ENCODE measurements at regions not wholly inside any gene's neighbourhood (a gene's known extent, or its start where the extent isn't known, plus 50 kb on each side); places are given as distances from the start of the nearest gene placed in this dataset.
"Not testable (repeated sequence)": the region's sequence is repeated elsewhere in the genome, so short reads cannot be mapped to it uniquely, and the experiment has no call there.

GRCh38 chr11:116366451-116366850 lies 406.3 kb downstream of the BUD13 start:
- no peak overlapping the region for H3K9ac ChIP-seq (ENCODE audit: low read length)
- H3K4me3 ChIP-seq (ENCODE audit: low read length) = no peak overlapping the region
- H3K4me2 ChIP-seq (ENCODE audit: low read length) = no peak overlapping the region
- no peak overlapping the region for H3K27ac ChIP-seq (ENCODE audit: low read length)
- H4K20me1 ChIP-seq (ENCODE audit: insufficient read depth) = no peaks in the 10 kb centered on the region
- H3K79me2 ChIP-seq (replicated peaks; ENCODE audit: insufficient read depth, low read length) = no peaks in the 10 kb centered on the region
- no peaks in the 10 kb centered on the region for H3K9me2 ChIP-seq (ENCODE audit: insufficient read depth, low read length)
- H3K36me3 ChIP-seq (ENCODE audit: insufficient read depth, low read length) = no peaks in the 10 kb centered on the region
- no peaks in the 10 kb centered on the region for H3F3A ChIP-seq (ENCODE audit: insufficient read depth, low read length, poor library complexity, severe bottlenecking)
- no peaks in the 10 kb centered on the region for H3K27me3 ChIP-seq (ENCODE audit: insufficient read depth, low read depth, low read length)
- no peaks in the 10 kb centered on the region for H3K9me3 ChIP-seq (ENCODE audit: low read length)
- H2AFZ ChIP-seq (ENCODE audit: low read depth, low read length) = no peak overlapping the region
- TF ChIP-seq MXI1 (conservative IDR thresholded peaks at IDR 0.05; ENCODE audit: poor library complexity, severe bottlenecking) (no peak), RAD21 (conservative IDR thresholded peaks at IDR 0.05) (no peak), CTCF (IDR thresholded peaks at IDR 0.05; ENCODE audit: poor library complexity, severe bottlenecking) (no peak), EP300 (conservative IDR thresholded peaks at IDR 0.05; ENCODE audit: poor library complexity, severe bottlenecking) (no peak), SMC3 (conservative IDR thresholded peaks at IDR 0.05; ENCODE audit: poor library complexity) (no peak), POLR2AphosphoS5 (IDR thresholded peaks at IDR 0.05) (no peak), TAF1 (IDR thresholded peaks at IDR 0.05; ENCODE audit: low read depth) (no peak), EZH2 (IDR thresholded peaks at IDR 0.05; ENCODE audit: borderline replicate concordance, insufficient read depth, low read length, poor library complexity, severe bottlenecking) (no peak)
- TF ChIP-seq, protein P1, sequence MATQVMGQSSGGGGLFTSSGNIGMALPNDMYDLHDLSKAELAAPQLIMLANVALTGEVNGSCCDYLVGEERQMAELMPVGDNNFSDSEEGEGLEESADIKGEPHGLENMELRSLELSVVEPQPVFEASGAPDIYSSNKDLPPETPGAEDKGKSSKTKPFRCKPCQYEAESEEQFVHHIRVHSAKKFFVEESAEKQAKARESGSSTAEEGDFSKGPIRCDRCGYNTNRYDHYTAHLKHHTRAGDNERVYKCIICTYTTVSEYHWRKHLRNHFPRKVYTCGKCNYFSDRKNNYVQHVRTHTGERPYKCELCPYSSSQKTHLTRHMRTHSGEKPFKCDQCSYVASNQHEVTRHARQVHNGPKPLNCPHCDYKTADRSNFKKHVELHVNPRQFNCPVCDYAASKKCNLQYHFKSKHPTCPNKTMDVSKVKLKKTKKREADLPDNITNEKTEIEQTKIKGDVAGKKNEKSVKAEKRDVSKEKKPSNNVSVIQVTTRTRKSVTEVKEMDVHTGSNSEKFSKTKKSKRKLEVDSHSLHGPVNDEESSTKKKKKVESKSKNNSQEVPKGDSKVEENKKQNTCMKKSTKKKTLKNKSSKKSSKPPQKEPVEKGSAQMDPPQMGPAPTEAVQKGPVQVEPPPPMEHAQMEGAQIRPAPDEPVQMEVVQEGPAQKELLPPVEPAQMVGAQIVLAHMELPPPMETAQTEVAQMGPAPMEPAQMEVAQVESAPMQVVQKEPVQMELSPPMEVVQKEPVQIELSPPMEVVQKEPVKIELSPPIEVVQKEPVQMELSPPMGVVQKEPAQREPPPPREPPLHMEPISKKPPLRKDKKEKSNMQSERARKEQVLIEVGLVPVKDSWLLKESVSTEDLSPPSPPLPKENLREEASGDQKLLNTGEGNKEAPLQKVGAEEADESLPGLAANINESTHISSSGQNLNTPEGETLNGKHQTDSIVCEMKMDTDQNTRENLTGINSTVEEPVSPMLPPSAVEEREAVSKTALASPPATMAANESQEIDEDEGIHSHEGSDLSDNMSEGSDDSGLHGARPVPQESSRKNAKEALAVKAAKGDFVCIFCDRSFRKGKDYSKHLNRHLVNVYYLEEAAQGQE (IDR thresholded peaks at IDR 0.05; ENCODE audit: borderline replicate concordance) = no peak

DNA sequence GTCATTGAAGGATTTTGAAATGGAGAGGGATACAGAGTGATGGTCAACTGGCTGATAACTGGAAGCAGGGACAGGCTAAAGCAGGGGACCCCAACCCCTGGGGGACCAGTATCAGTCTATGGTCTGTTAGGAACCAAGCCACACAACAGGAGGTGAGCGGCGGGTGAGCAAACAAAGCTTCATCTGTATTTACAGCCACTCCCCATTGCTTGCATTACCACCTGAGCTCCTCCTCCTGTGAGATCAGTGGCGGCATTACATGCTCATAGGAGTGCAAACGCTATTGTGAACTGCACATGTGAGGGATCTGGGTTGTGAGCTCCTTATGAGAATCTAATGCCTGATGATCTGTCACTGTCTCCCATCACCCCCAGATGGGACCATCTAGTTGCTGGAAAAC lies 407.9 kb downstream of the BUD13 start:
- not testable (repeated sequence) for H3K36me3 ChIP-seq (ENCODE audit: insufficient read depth, low read length); H4K20me1 ChIP-seq (ENCODE audit: insufficient read depth); H3K79me2 ChIP-seq (replicated peaks; ENCODE audit: insufficient read depth, low read length); H3K9ac ChIP-seq (ENCODE audit: low read length); H3K4me3 ChIP-seq (ENCODE audit: low read length); H3K9me2 ChIP-seq (ENCODE audit: insufficient read depth, low read length); H3K4me2 ChIP-seq (ENCODE audit: low read length); H3K27me3 ChIP-seq (ENCODE audit: insufficient read depth, low read depth, low read length); H3K9me3 ChIP-seq (ENCODE audit: low read length); H2AFZ ChIP-seq (ENCODE audit: low read depth, low read length); H3K27ac ChIP-seq (ENCODE audit: low read length); H3F3A ChIP-seq (ENCODE audit: insufficient read depth, low read length, poor library complexity, severe bottlenecking)

- Histone ChIP-seq H4K20me1 (ENCODE audit: insufficient read depth) (no peaks in the 10 kb centered on the region), H3K4me3 (ENCODE audit: low read length) (no peak overlapping the region), H3K27ac (ENCODE audit: low read length) (no peak overlapping the region), H2AFZ (ENCODE audit: low read depth, low read length) (no peak overlapping the region), H3K9me3 (ENCODE audit: low read length) (no peaks in the 10 kb centered on the region), H3K4me2 (ENCODE audit: low read length) (no peak overlapping the region), H3K79me2 (replicated peaks; ENCODE audit: insufficient read depth, low read length) (no peaks in the 10 kb centered on the region), H3K27me3 (ENCODE audit: insufficient read depth, low read depth, low read length) (no peaks in the 10 kb centered on the region), H3K9me2 (ENCODE audit: insufficient read depth, low read length) (no peaks in the 10 kb centered on the region), H3F3A (ENCODE audit: insufficient read depth, low read length, poor library complexity, severe bottlenecking) (no peaks in the 10 kb centered on the region), H3K36me3 (ENCODE audit: insufficient read depth, low read length) (no peaks in the 10 kb centered on the region), H3K9ac (ENCODE audit: low read length) (no peak overlapping the region)
- TF ChIP-seq TAF1 (IDR thresholded peaks at IDR 0.05; ENCODE audit: low read depth) (no peak), MXI1 (conservative IDR thresholded peaks at IDR 0.05; ENCODE audit: poor library complexity, severe bottlenecking) (no peak), RAD21 (conservative IDR thresholded peaks at IDR 0.05) (no peak), CTCF (IDR thresholded peaks at IDR 0.05; ENCODE audit: poor library complexity, severe bottlenecking) (no peak), EZH2 (IDR thresholded peaks at IDR 0.05; ENCODE audit: borderline replicate concordance, insufficient read depth, low read length, poor library complexity, severe bottlenecking) (no peak), EP300 (conservative IDR thresholded peaks at IDR 0.05; ENCODE audit: poor library complexity, severe bottlenecking) (no peak)
- TF ChIP-seq, protein P1 (IDR thresholded peaks at IDR 0.05; ENCODE audit: borderline replicate concordance) = no peak
These were observed 408.4 kb downstream of the BUD13 start for GRCh38 chr11:116364348-116364747.

Measured in neural cell (in vitro differentiated cells).